ENCODE measurements at regions not wholly inside any gene's neighbourhood (a gene's known extent, or its start where the extent isn't known, plus 50 kb on each side); places are given as distances from the start of the nearest gene placed in this dataset.

GRCh38 chr5:54885636-54886035 lies 99.8 kb downstream of the ESM1 start:
- H3K27me3 ChIP-seq (ENCODE audit: control insufficient read depth in 3 of 3, insufficient read depth in 3 of 3, low read length in 3 of 3), result peaks cover 7 to 18% (median 17%) of the 10 kb centered on the region in 3 donors
- no peak overlapping the region for H3K27ac ChIP-seq (ENCODE audit: low read depth, low read length)
- no peaks in the 10 kb centered on the region for H3K9me3 ChIP-seq (ENCODE audit: control insufficient read depth in 3 of 3, low read length in 3 of 3)
- no peak overlapping the region for H3K9ac ChIP-seq (ENCODE audit: low read depth in 1 of 3, low read length in 3 of 3)
- H3K4me1 ChIP-seq (ENCODE audit: control insufficient read depth in 3 of 3, insufficient read depth in 3 of 3, low read length in 3 of 3), result peaks cover 5 to 7% (median 6%) of the 10 kb centered on the region in 3 donors
- H3K4me3 ChIP-seq (ENCODE audit: low read length in 3 of 3), result no peak overlapping the region
- H3K36me3 ChIP-seq (ENCODE audit: control insufficient read depth in 3 of 3, insufficient read depth in 3 of 3, low read length in 3 of 3), result no peaks in the 10 kb centered on the region

- no peaks in the 10 kb centered on the region for H3K9me3 ChIP-seq (ENCODE audit: control insufficient read depth in 3 of 3, low read length in 3 of 3)
- H3K9ac ChIP-seq (ENCODE audit: low read depth in 1 of 3, low read length in 3 of 3), result no peak overlapping the region
- H3K27ac ChIP-seq (ENCODE audit: low read depth, low read length), result no peak overlapping the region
- peaks cover 5 to 7% (median 6%) of the 10 kb centered on the region in 3 donors for H3K4me1 ChIP-seq (ENCODE audit: control insufficient read depth in 3 of 3, insufficient read depth in 3 of 3, low read length in 3 of 3)
- H3K27me3 ChIP-seq (ENCODE audit: control insufficient read depth in 3 of 3, insufficient read depth in 3 of 3, low read length in 3 of 3), result peaks cover 7 to 20% (median 17%) of the 10 kb centered on the region in 3 donors
- H3K36me3 ChIP-seq (ENCODE audit: control insufficient read depth in 3 of 3, insufficient read depth in 3 of 3, low read length in 3 of 3), result no peaks in the 10 kb centered on the region
- H3K4me3 ChIP-seq (ENCODE audit: low read length in 3 of 3), result peak overlapping the region in 2 of 3 donors; percentile 60 to 65
These were observed 101.2 kb downstream of the ESM1 start for GRCh38 chr5:54884195-54884536.

- no peaks in the 10 kb centered on the region for H3K9me3 ChIP-seq (ENCODE audit: control insufficient read depth in 3 of 3, low read length in 3 of 3)
- peaks cover 5 to 7% (median 6%) of the 10 kb centered on the region in 3 donors for H3K4me1 ChIP-seq (ENCODE audit: control insufficient read depth in 3 of 3, insufficient read depth in 3 of 3, low read length in 3 of 3)
- H3K9ac ChIP-seq (ENCODE audit: low read depth in 1 of 3, low read length in 3 of 3), result peak overlapping the region; percentile 12 to 50 (median 12)
- no peaks in the 10 kb centered on the region for H3K36me3 ChIP-seq (ENCODE audit: control insufficient read depth in 3 of 3, insufficient read depth in 3 of 3, low read length in 3 of 3)
- no peak overlapping the region for H3K27ac ChIP-seq (ENCODE audit: low read depth, low read length)
- H3K4me3 ChIP-seq (ENCODE audit: low read length in 3 of 3), result peak overlapping the region; percentile 60 to 74 (median 65)
- peaks cover 7 to 20% (median 17%) of the 10 kb centered on the region in 3 donors for H3K27me3 ChIP-seq (ENCODE audit: control insufficient read depth in 3 of 3, insufficient read depth in 3 of 3, low read length in 3 of 3)
These were observed 101.8 kb downstream of the ESM1 start for GRCh38 chr5:54883374-54884194.

GRCh38 chr5:54882841-54883240 lies 102.6 kb downstream of the ESM1 start:
- Histone ChIP-seq H3K4me3 (ENCODE audit: low read length in 3 of 3) (peak overlapping the region in 1 of 3 donors; percentile 74), H3K9ac (ENCODE audit: low read depth in 1 of 3, low read length in 3 of 3) (peak overlapping the region in 1 of 3 donors; percentile 12), H3K36me3 (ENCODE audit: control insufficient read depth in 3 of 3, insufficient read depth in 3 of 3, low read length in 3 of 3) (no peaks in the 10 kb centered on the region), H3K27ac (ENCODE audit: low read depth, low read length) (no peak overlapping the region), H3K9me3 (ENCODE audit: control insufficient read depth in 3 of 3, low read length in 3 of 3) (no peaks in the 10 kb centered on the region), H3K4me1 (ENCODE audit: control insufficient read depth in 3 of 3, insufficient read depth in 3 of 3, low read length in 3 of 3) (peaks cover 5 to 7% (median 6%) of the 10 kb centered on the region in 3 donors), H3K27me3 (ENCODE audit: control insufficient read depth in 3 of 3, insufficient read depth in 3 of 3, low read length in 3 of 3) (peaks cover 7 to 20% (median 17%) of the 10 kb centered on the region in 3 donors)

GRCh38 chr5:54882101-54882500 lies 103.3 kb downstream of the ESM1 start:
- Histone ChIP-seq H3K27me3 (ENCODE audit: control insufficient read depth in 3 of 3, insufficient read depth in 3 of 3, low read length in 3 of 3) (peaks cover 7 to 20% (median 17%) of the 10 kb centered on the region in 3 donors), H3K36me3 (ENCODE audit: control insufficient read depth in 3 of 3, insufficient read depth in 3 of 3, low read length in 3 of 3) (no peaks in the 10 kb centered on the region), H3K9me3 (ENCODE audit: control insufficient read depth in 3 of 3, low read length in 3 of 3) (no peaks in the 10 kb centered on the region), H3K27ac (ENCODE audit: low read depth, low read length) (no peak overlapping the region), H3K4me3 (ENCODE audit: low read length in 3 of 3) (no peak overlapping the region), H3K4me1 (ENCODE audit: control insufficient read depth in 3 of 3, insufficient read depth in 3 of 3, low read length in 3 of 3) (peaks cover 5 to 7% (median 6%) of the 10 kb centered on the region in 3 donors), H3K9ac (ENCODE audit: low read depth in 1 of 3, low read length in 3 of 3) (no peak overlapping the region)

GRCh38 chr5:54881286-54882005 lies 103.9 kb downstream of the ESM1 start:
- no peaks in the 10 kb centered on the region for H3K36me3 ChIP-seq (ENCODE audit: control insufficient read depth in 3 of 3, insufficient read depth in 3 of 3, low read length in 3 of 3)
- peaks cover 7 to 20% (median 17%) of the 10 kb centered on the region in 3 donors for H3K27me3 ChIP-seq (ENCODE audit: control insufficient read depth in 3 of 3, insufficient read depth in 3 of 3, low read length in 3 of 3)
- no peak overlapping the region for H3K9ac ChIP-seq (ENCODE audit: low read depth in 1 of 3, low read length in 3 of 3)
- no peak overlapping the region for H3K27ac ChIP-seq (ENCODE audit: low read depth, low read length)
- H3K9me3 ChIP-seq (ENCODE audit: control insufficient read depth in 3 of 3, low read length in 3 of 3), result no peaks in the 10 kb centered on the region
- peaks cover 5 to 7% (median 6%) of the 10 kb centered on the region in 3 donors for H3K4me1 ChIP-seq (ENCODE audit: control insufficient read depth in 3 of 3, insufficient read depth in 3 of 3, low read length in 3 of 3)
- H3K4me3 ChIP-seq (ENCODE audit: low read length in 3 of 3), result no peak overlapping the region

GRCh38 chr5:54876976-54877375 lies 108.4 kb downstream of the ESM1 start:
- peaks cover 0 to 2% (median 0%) of the 10 kb centered on the region in 3 donors for H3K27me3 ChIP-seq (ENCODE audit: control insufficient read depth in 3 of 3, insufficient read depth in 3 of 3, low read length in 3 of 3)
- H3K9ac ChIP-seq (ENCODE audit: low read depth in 1 of 3, low read length in 3 of 3), result no peak overlapping the region
- H3K27ac ChIP-seq (ENCODE audit: low read depth, low read length), result no peak overlapping the region
- no peaks in the 10 kb centered on the region for H3K9me3 ChIP-seq (ENCODE audit: control insufficient read depth in 3 of 3, low read length in 3 of 3)
- no peaks in the 10 kb centered on the region for H3K36me3 ChIP-seq (ENCODE audit: control insufficient read depth in 3 of 3, insufficient read depth in 3 of 3, low read length in 3 of 3)
- no peaks in the 10 kb centered on the region for H3K4me1 ChIP-seq (ENCODE audit: control insufficient read depth in 3 of 3, insufficient read depth in 3 of 3, low read length in 3 of 3)
- H3K4me3 ChIP-seq (ENCODE audit: low read length in 3 of 3), result no peak overlapping the region

GRCh38 chr5:54876556-54876955 lies 108.8 kb downstream of the ESM1 start:
- Histone ChIP-seq H3K36me3 (ENCODE audit: control insufficient read depth in 3 of 3, insufficient read depth in 3 of 3, low read length in 3 of 3) (no peaks in the 10 kb centered on the region), H3K27me3 (ENCODE audit: control insufficient read depth in 3 of 3, insufficient read depth in 3 of 3, low read length in 3 of 3) (peaks cover 0 to 2% (median 0%) of the 10 kb centered on the region in 3 donors), H3K9me3 (ENCODE audit: control insufficient read depth in 3 of 3, low read length in 3 of 3) (no peaks in the 10 kb centered on the region), H3K4me1 (ENCODE audit: control insufficient read depth in 3 of 3, insufficient read depth in 3 of 3, low read length in 3 of 3) (no peaks in the 10 kb centered on the region), H3K9ac (ENCODE audit: low read depth in 1 of 3, low read length in 3 of 3) (no peak overlapping the region), H3K4me3 (ENCODE audit: low read length in 3 of 3) (no peak overlapping the region), H3K27ac (ENCODE audit: low read depth, low read length) (no peak overlapping the region)

- no peaks in the 10 kb centered on the region for H3K27me3 ChIP-seq (ENCODE audit: control insufficient read depth in 3 of 3, insufficient read depth in 3 of 3, low read length in 3 of 3)
- H3K27ac ChIP-seq (ENCODE audit: low read depth, low read length), result no peak overlapping the region
- H3K36me3 ChIP-seq (ENCODE audit: control insufficient read depth in 3 of 3, insufficient read depth in 3 of 3, low read length in 3 of 3), result no peaks in the 10 kb centered on the region
- H3K4me1 ChIP-seq (ENCODE audit: control insufficient read depth in 3 of 3, insufficient read depth in 3 of 3, low read length in 3 of 3), result no peaks in the 10 kb centered on the region
- no peak overlapping the region for H3K9ac ChIP-seq (ENCODE audit: low read depth in 1 of 3, low read length in 3 of 3)
- no peak overlapping the region for H3K4me3 ChIP-seq (ENCODE audit: low read length in 3 of 3)
- no peaks in the 10 kb centered on the region for H3K9me3 ChIP-seq (ENCODE audit: control insufficient read depth in 3 of 3, low read length in 3 of 3)
These were observed 110.9 kb downstream of the ESM1 start for GRCh38 chr5:54874337-54875021.

All from skeletal muscle tissue (tissue), 3 donors.